ENCODE measurements at regions not wholly inside any gene's neighbourhood (a gene's known extent, or its start where the extent isn't known, plus 50 kb on each side); places are given as distances from the start of the nearest gene placed in this dataset.

DNA sequence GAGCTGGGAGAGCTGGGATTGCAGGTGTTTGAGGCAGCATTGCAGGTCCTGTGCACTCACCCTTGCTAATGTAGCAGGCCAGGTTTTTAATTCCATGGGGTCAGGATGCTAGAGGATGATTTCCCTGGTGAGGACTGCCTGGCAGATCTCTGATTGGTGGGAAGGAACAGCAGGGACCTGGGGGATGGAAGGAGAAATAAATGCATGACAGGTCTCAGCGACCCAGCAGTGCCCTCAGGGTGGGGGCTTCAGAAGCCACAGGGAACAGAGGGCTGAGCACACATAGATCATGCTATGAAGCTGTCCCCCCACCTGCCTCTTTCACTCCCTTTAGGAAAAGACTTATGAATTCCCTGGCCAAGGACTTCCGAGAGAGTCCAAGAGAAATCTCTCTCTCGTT is 255.5 kb upstream of the N4BP1 start:
- no peak for DNase-seq
- no peak overlapping the region for H3K27ac ChIP-seq
- H3K27me3 ChIP-seq: no peaks in the 10 kb centered on the region
- TF ChIP-seq EP300 (IDR thresholded peaks at IDR 0.05): no peak
- TF ChIP-seq, protein P1, sequence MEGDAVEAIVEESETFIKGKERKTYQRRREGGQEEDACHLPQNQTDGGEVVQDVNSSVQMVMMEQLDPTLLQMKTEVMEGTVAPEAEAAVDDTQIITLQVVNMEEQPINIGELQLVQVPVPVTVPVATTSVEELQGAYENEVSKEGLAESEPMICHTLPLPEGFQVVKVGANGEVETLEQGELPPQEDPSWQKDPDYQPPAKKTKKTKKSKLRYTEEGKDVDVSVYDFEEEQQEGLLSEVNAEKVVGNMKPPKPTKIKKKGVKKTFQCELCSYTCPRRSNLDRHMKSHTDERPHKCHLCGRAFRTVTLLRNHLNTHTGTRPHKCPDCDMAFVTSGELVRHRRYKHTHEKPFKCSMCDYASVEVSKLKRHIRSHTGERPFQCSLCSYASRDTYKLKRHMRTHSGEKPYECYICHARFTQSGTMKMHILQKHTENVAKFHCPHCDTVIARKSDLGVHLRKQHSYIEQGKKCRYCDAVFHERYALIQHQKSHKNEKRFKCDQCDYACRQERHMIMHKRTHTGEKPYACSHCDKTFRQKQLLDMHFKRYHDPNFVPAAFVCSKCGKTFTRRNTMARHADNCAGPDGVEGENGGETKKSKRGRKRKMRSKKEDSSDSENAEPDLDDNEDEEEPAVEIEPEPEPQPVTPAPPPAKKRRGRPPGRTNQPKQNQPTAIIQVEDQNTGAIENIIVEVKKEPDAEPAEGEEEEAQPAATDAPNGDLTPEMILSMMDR (IDR thresholded peaks at IDR 0.05): no peak
- no peak for TF ChIP-seq POLR2A (IDR thresholded peaks at IDR 0.05)
- no peaks in the 10 kb centered on the region for H3K4me1 ChIP-seq (ENCODE audit: insufficient read depth)
- no peaks in the 10 kb centered on the region for H3K9me3 ChIP-seq
- WGBS, 3 donors: 28 to 35% (median 33%) methylated on average over 3 of the region's 3 CpGs
- no peak overlapping the region for H3K4me3 ChIP-seq
- intact Hi-C loops (cut with DNase I): no loop called here
- no peaks in the 10 kb centered on the region for H3K36me3 ChIP-seq

DNA sequence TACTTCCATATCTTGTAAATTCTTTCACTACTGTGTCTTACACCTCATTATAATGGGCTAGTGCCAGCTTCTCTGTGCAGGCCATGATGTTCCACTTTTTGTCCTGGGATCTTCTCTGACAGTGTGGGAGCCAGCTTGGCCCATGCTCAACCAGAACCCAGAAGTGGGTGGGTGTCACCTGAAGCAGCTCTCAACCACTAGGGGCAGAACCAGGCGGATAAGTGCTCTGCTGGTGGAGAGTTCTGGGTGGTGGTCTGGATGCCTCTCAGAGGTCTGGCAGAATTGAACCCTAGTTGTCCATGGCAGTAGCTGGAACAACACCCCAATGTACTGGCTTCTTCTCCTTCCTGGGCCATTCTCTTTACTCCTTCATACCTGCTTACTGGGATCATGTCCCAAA is 254.1 kb upstream of the N4BP1 start:
- no peaks in the 10 kb centered on the region for H3K27me3 ChIP-seq
- H3K4me3 ChIP-seq: no peak overlapping the region
- intact Hi-C loops (cut with DNase I): no loop called here
- no peaks in the 10 kb centered on the region for H3K9me3 ChIP-seq
- no peaks in the 10 kb centered on the region for H3K36me3 ChIP-seq
- 69 to 94% (median 92%) methylated on average over 1 of the region's 1 CpG for whole genome bisulfite sequencing, 3 donors
- H3K4me1 ChIP-seq (ENCODE audit: insufficient read depth): no peaks in the 10 kb centered on the region
- DNase-seq: no peak
- no peak overlapping the region for H3K27ac ChIP-seq
- TF ChIP-seq POLR2A (IDR thresholded peaks at IDR 0.05) (no peak), EP300 (IDR thresholded peaks at IDR 0.05) (no peak)
- TF ChIP-seq, protein P1 (IDR thresholded peaks at IDR 0.05): no peak

DNA sequence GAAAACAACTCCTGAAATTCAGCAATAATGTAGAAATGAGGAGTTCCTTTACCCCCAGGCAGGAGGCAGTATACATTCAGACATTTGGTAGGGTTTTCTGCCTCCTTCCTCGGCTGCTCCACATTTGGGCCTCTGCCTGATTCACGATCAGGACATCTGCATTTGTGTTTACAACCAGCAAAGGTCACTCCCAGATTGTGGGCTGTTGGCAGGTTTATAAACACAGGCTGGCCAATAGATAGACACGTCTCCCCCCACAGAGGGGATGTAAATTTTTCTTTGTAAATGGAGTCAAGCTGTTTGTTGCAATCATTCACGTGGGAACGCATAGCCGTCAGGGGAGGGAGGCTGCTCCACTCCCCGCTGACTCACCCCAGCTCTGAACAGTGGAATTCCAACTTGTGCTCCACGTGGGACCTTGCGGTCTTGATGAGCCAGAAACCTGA is 252.1 kb upstream of the N4BP1 start:
- H3K27me3 ChIP-seq: no peaks in the 10 kb centered on the region
- no peaks in the 10 kb centered on the region for H3K36me3 ChIP-seq
- no peaks in the 10 kb centered on the region for H3K9me3 ChIP-seq
- no peak overlapping the region for H3K27ac ChIP-seq
- no peak overlapping the region for H3K4me3 ChIP-seq
- no peak for DNase-seq
- WGBS, 3 donors: 1 to 7% (median 7%) methylated on average over 9 of the region's 9 CpGs
- H3K4me1 ChIP-seq (ENCODE audit: insufficient read depth): no peaks in the 10 kb centered on the region
- TF ChIP-seq, protein P1 (IDR thresholded peaks at IDR 0.05): no peak
- TF ChIP-seq EP300 (IDR thresholded peaks at IDR 0.05) (no peak), POLR2A (IDR thresholded peaks at IDR 0.05) (no peak)
- intact Hi-C loops (cut with DNase I): no loop called here

DNA sequence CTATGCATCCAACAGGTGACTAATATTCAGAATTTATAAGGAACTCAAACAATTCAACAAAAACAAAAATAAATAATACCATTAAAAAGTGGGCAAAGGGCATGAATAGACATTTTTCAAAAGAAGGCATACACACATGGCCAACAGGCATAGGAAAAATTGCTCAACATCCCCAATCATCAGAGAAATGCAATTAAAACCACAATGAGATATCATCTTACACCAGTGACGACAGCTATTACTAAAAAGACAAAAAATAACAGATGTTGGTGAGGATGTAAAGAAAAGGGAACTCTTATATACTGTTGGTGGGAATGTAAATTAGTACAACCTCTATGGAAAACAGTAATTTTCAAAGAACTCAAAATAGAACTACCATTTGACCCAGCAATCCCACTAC is 250.4 kb upstream of the N4BP1 start:
- Histone ChIP-seq H3K4me3 (no peak overlapping the region), H3K27ac (no peak overlapping the region), H3K27me3 (no peaks in the 10 kb centered on the region), H3K9me3 (no peaks in the 10 kb centered on the region), H3K4me1 (ENCODE audit: insufficient read depth) (no peaks in the 10 kb centered on the region), H3K36me3 (no peaks in the 10 kb centered on the region)
- intact Hi-C loops (cut with DNase I): no loop called here
- TF ChIP-seq POLR2A (IDR thresholded peaks at IDR 0.05) (no peak), EP300 (IDR thresholded peaks at IDR 0.05) (no peak)
- TF ChIP-seq, protein P1 (IDR thresholded peaks at IDR 0.05): no peak
- DNase-seq: no peak
- 68 to 71% (median 68%) methylated on average over 1 of the region's 1 CpG for WGBS, 3 donors

DNA sequence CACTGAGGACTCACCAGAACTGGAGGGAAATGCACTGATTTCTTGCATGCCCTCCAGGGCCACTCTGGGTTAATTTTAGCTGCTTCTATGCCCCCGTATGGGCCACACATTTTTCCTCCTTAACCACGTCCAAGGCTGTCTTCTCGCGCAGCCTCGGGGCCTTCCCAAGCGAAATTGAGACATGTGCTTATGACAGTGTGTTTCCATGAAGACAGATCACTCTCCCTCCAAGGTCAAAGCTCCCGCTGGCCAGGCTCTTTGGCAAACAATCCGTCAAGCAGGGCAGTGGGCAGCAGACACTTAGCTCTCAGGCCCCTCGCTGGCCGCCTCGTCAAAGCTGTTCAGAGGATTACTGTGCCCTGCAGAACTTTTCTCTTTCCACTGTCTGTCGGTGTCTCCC is 243.0 kb upstream of the N4BP1 start:
- TF ChIP-seq, protein P1 (IDR thresholded peaks at IDR 0.05): no peak
- no peak for TF ChIP-seq EP300 (IDR thresholded peaks at IDR 0.05)
- TF ChIP-seq POLR2A (IDR thresholded peaks at IDR 0.05): no peak
- Histone ChIP-seq H3K36me3 (no peaks in the 10 kb centered on the region), H3K9me3 (no peaks in the 10 kb centered on the region), H3K27ac (no peak overlapping the region), H3K27me3 (no peaks in the 10 kb centered on the region), H3K4me1 (ENCODE audit: insufficient read depth) (no peaks in the 10 kb centered on the region), H3K4me3 (no peak overlapping the region)
- DNase-seq: no peak
- 25 to 39% (median 26%) methylated on average over 12 of the region's 12 CpGs for WGBS, 3 donors
- intact Hi-C loops (cut with DNase I): no loop called here

Data from ovary (tissue), 7 donors.